ENCODE measurements at regions not wholly inside any gene's neighbourhood (a gene's known extent, or its start where the extent isn't known, plus 50 kb on each side); places are given as distances from the start of the nearest gene placed in this dataset.

- H4K20me1 ChIP-seq (ENCODE audit: control insufficient read depth, extremely low read depth, insufficient read depth, low read length), result no peaks in the 10 kb centered on the region
- DNase-seq (ENCODE audit: low read depth in 2 of 2), result no peak
- no peak overlapping the region for H3K4me3 ChIP-seq (replicated peaks in 1 of 4; ENCODE audit: control extremely low read depth in 1 of 4, insufficient read depth in 1 of 4, low read depth in 3 of 4, low read length in 4 of 4)
- no peak overlapping the region for H3K9ac ChIP-seq (ENCODE audit: insufficient read depth, low read length)
- no peak overlapping the region for H3K27ac ChIP-seq (ENCODE audit: insufficient read depth, low read length)
- no peaks in the 10 kb centered on the region for H3K9me3 ChIP-seq (ENCODE audit: control insufficient read depth, insufficient read depth, low read depth, low read length)
- H3K36me3 ChIP-seq (ENCODE audit: control insufficient read depth, insufficient read depth, low read length), result no peaks in the 10 kb centered on the region
- no peaks in the 10 kb centered on the region for H3K79me2 ChIP-seq (ENCODE audit: control insufficient read depth, insufficient read depth, low read length)
- no peak overlapping the region for H2AFZ ChIP-seq (ENCODE audit: low read length)
- H3K27me3 ChIP-seq (ENCODE audit: control insufficient read depth, insufficient read depth, low read length), result no peaks in the 10 kb centered on the region
- no peak overlapping the region for H3K4me2 ChIP-seq (ENCODE audit: extremely low read depth, insufficient read depth, low read length)
- TF ChIP-seq EZH2 (IDR thresholded peaks at IDR 0.05; ENCODE audit: low read length, missing control alignments) (no peak), CTCF (conservative IDR thresholded peaks at IDR 0.05 in 1 of 2, IDR thresholded peaks at IDR 0.05 in 1 of 2; ENCODE audit: low read depth in 1 of 2, low read length in 2 of 2) (no peak)
- no peaks in the 10 kb centered on the region for H3K4me1 ChIP-seq (ENCODE audit: control insufficient read depth, extremely low read depth, insufficient read depth, low read length)
These were observed 542.6 kb downstream of the CFAP47 start for GRCh38 chrX:36462142-36462541.

GRCh38 chrX:36480441-36480990 is 527.6 kb upstream of the FAM47C start:
- H3K27me3 ChIP-seq (ENCODE audit: control insufficient read depth, insufficient read depth, low read length), result no peaks in the 10 kb centered on the region
- no peak overlapping the region for H3K4me3 ChIP-seq (replicated peaks in 1 of 4; ENCODE audit: control extremely low read depth in 1 of 4, insufficient read depth in 1 of 4, low read depth in 3 of 4, low read length in 4 of 4)
- no peaks in the 10 kb centered on the region for H3K4me1 ChIP-seq (ENCODE audit: control insufficient read depth, extremely low read depth, insufficient read depth, low read length)
- H3K9me3 ChIP-seq (ENCODE audit: control insufficient read depth, insufficient read depth, low read depth, low read length), result no peaks in the 10 kb centered on the region
- H3K79me2 ChIP-seq (ENCODE audit: control insufficient read depth, insufficient read depth, low read length), result no peaks in the 10 kb centered on the region
- DNase-seq (ENCODE audit: low read depth in 2 of 2), result no peak
- no peaks in the 10 kb centered on the region for H4K20me1 ChIP-seq (ENCODE audit: control insufficient read depth, extremely low read depth, insufficient read depth, low read length)
- TF ChIP-seq CTCF (conservative IDR thresholded peaks at IDR 0.05 in 1 of 2, IDR thresholded peaks at IDR 0.05 in 1 of 2; ENCODE audit: low read depth in 1 of 2, low read length in 2 of 2), result no peak
- TF ChIP-seq EZH2 (IDR thresholded peaks at IDR 0.05; ENCODE audit: low read length, missing control alignments), result no peak
- no peak overlapping the region for H3K27ac ChIP-seq (ENCODE audit: insufficient read depth, low read length)
- H3K9ac ChIP-seq (ENCODE audit: insufficient read depth, low read length), result no peak overlapping the region
- H3K36me3 ChIP-seq (ENCODE audit: control insufficient read depth, insufficient read depth, low read length), result no peaks in the 10 kb centered on the region
- no peak overlapping the region for H3K4me2 ChIP-seq (ENCODE audit: extremely low read depth, insufficient read depth, low read length)
- no peak overlapping the region for H2AFZ ChIP-seq (ENCODE audit: low read length)

GRCh38 chrX:36501169-36501702 is 506.9 kb upstream of the FAM47C start:
- H3K9ac ChIP-seq (ENCODE audit: insufficient read depth, low read length), result no peak overlapping the region
- no peaks in the 10 kb centered on the region for H3K79me2 ChIP-seq (ENCODE audit: control insufficient read depth, insufficient read depth, low read length)

More at GRCh38 chrX:36501169-36501702, 506.9 kb upstream of the FAM47C start:
- Histone ChIP-seq H3K4me1 (ENCODE audit: control insufficient read depth, extremely low read depth, insufficient read depth, low read length) (no peaks in the 10 kb centered on the region), H2AFZ (ENCODE audit: low read length) (no peak overlapping the region), H3K36me3 (ENCODE audit: control insufficient read depth, insufficient read depth, low read length) (no peaks in the 10 kb centered on the region), H4K20me1 (ENCODE audit: control insufficient read depth, extremely low read depth, insufficient read depth, low read length) (no peaks in the 10 kb centered on the region), H3K4me2 (ENCODE audit: extremely low read depth, insufficient read depth, low read length) (no peak overlapping the region), H3K4me3 (replicated peaks in 1 of 4; ENCODE audit: control extremely low read depth in 1 of 4, insufficient read depth in 1 of 4, low read depth in 3 of 4, low read length in 4 of 4) (no peak overlapping the region), H3K27me3 (ENCODE audit: control insufficient read depth, insufficient read depth, low read length) (no peaks in the 10 kb centered on the region), H3K9me3 (ENCODE audit: control insufficient read depth, insufficient read depth, low read depth, low read length) (no peaks in the 10 kb centered on the region), H3K27ac (ENCODE audit: insufficient read depth, low read length) (no peak overlapping the region)
- no peak for TF ChIP-seq CTCF (conservative IDR thresholded peaks at IDR 0.05 in 1 of 2, IDR thresholded peaks at IDR 0.05 in 1 of 2; ENCODE audit: low read depth in 1 of 2, low read length in 2 of 2)
- no peak for TF ChIP-seq EZH2 (IDR thresholded peaks at IDR 0.05; ENCODE audit: low read length, missing control alignments)
- peak in 1 of 2 donors; percentile 13 for DNase-seq (ENCODE audit: low read depth in 2 of 2)

All from fibroblast of lung (primary cell).